ENCODE measurements at regions not wholly inside any gene's neighbourhood (a gene's known extent, or its start where the extent isn't known, plus 50 kb on each side); places are given as distances from the start of the nearest gene placed in this dataset.

GRCh38 chr10:2121315-2121714 lies 384.0 kb upstream of the ADARB2 start:
- TF ChIP-seq CTCF (IDR thresholded peaks at IDR 0.05 in 8 of 11, conservative IDR thresholded peaks at IDR 0.05 in 3 of 11) (no peak), POLR2AphosphoS5 (IDR thresholded peaks at IDR 0.05) (no peak), POLR2A (IDR thresholded peaks at IDR 0.05) (no peak)

Measured in spleen (tissue), 7 donors.